22Rv1 (cell line): ENCODE measurements at regions not wholly inside any gene's neighbourhood (a gene's known extent, or its start where the extent isn't known, plus 50 kb on each side); places are given as distances from the start of the nearest gene placed in this dataset.

Experiments used
- H3K27ac ChIP-seq: fragments of 450-650 bp; 2 replicates; pipeline ENCODE4 v1.5.1; 2017
- ZFX ChIP-seq: fragments of 450-650 bp; IDR thresholded peaks from 2 replicates; pipeline ENCODE4 v1.6.1; 2017; ENCODE audit warnings: antibody characterized with exemption, borderline replicate concordance
- TF ChIP-seq, protein P1 (sequence below): fragments of 450-650 bp; IDR thresholded peaks from 2 replicates; pipeline ENCODE4 v1.5.1; 2017; ENCODE audit warnings: mild to moderate bottlenecking

DNA sequence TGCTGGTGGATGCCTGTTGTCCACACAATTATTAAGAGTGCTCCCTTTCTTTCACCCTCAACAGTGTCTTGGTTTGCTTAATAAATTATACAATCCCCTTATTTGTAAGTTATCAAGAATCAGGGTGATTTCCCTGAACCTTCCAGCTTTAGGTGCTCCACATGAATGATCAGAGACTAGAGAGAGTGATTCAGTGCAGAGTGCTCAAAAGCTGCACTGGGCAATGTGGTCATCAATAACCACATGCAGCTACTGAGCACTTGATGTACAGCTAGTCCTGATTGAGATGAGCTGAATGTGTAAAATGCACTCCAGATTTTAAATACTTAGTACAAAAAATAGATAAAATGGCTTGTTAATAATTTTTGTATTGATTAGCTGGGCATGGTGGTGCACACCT is 76.8 kb upstream of the TRIO start:
- no peak for TF ChIP-seq ZFX
- TF ChIP-seq, protein P1, sequence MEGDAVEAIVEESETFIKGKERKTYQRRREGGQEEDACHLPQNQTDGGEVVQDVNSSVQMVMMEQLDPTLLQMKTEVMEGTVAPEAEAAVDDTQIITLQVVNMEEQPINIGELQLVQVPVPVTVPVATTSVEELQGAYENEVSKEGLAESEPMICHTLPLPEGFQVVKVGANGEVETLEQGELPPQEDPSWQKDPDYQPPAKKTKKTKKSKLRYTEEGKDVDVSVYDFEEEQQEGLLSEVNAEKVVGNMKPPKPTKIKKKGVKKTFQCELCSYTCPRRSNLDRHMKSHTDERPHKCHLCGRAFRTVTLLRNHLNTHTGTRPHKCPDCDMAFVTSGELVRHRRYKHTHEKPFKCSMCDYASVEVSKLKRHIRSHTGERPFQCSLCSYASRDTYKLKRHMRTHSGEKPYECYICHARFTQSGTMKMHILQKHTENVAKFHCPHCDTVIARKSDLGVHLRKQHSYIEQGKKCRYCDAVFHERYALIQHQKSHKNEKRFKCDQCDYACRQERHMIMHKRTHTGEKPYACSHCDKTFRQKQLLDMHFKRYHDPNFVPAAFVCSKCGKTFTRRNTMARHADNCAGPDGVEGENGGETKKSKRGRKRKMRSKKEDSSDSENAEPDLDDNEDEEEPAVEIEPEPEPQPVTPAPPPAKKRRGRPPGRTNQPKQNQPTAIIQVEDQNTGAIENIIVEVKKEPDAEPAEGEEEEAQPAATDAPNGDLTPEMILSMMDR = no peak
- H3K27ac ChIP-seq = no peak overlapping the region

- no peak for TF ChIP-seq ZFX
- TF ChIP-seq, protein P1 = no peak
These were observed 78.3 kb upstream of the TRIO start for GRCh38 chr5:14064841-14065240.

GRCh38 chr5:14063691-14064090 is 79.5 kb upstream of the TRIO start:
- H3K27ac ChIP-seq = no peak overlapping the region
- TF ChIP-seq, protein P1 = no peak
- no peak for TF ChIP-seq ZFX

More at GRCh38 chr5:14064841-14065240, 78.3 kb upstream of the TRIO start:
- no peak overlapping the region for H3K27ac ChIP-seq

DNA sequence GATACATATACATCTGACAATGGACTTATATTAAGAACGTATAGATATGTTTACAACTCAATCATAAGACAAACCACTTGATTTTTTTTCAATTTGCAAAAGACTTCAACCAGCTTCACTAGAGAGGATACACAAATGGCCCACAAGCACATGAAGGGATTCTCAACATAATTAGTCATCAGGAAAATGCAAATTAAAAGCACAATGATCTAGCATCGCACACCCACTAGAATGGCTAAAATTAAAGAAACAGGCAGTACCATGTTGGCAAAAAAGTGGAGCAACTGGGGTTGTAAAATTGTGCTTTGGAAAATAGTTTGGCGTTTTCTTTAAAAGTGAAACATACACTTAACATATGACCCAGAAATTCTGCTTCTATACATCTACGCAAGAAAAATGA is 80.0 kb upstream of the TRIO start:
- H3K27ac ChIP-seq = no peak overlapping the region
- TF ChIP-seq, protein P1 = no peak

DNA sequence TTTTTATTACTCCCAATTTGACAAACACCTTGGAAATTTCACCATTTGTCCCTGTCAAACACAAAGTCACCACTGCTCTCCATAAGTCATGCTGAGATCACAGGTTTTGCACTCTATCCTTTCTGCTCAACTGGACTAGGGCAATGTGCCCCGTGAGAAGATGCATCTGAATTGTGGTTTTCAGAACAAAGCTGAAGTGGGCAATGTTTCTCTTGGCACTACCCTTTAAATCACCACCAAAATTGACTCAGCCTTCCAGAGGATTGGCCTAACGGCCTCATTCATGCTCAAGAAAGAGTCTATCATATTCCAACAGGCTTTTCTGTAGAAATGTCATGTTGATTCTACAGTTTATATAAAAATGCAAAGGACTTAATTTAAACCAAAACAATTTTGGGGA is 81.0 kb upstream of the TRIO start:
- no peak overlapping the region for H3K27ac ChIP-seq
- TF ChIP-seq, protein P1 = no peak
- no peak for TF ChIP-seq ZFX

GRCh38 chr5:14061106-14061505 is 82.0 kb upstream of the TRIO start:
- TF ChIP-seq, protein P1 = no peak
- TF ChIP-seq ZFX = no peak
- no peak overlapping the region for H3K27ac ChIP-seq

- H3K27ac ChIP-seq = no peak overlapping the region
- no peak for TF ChIP-seq ZFX
- TF ChIP-seq, protein P1 = no peak
These were observed 82.9 kb upstream of the TRIO start for GRCh38 chr5:14060218-14060617.
